ENCODE measurements at regions not wholly inside any gene's neighbourhood (a gene's known extent, or its start where the extent isn't known, plus 50 kb on each side); places are given as distances from the start of the nearest gene placed in this dataset.

DNA sequence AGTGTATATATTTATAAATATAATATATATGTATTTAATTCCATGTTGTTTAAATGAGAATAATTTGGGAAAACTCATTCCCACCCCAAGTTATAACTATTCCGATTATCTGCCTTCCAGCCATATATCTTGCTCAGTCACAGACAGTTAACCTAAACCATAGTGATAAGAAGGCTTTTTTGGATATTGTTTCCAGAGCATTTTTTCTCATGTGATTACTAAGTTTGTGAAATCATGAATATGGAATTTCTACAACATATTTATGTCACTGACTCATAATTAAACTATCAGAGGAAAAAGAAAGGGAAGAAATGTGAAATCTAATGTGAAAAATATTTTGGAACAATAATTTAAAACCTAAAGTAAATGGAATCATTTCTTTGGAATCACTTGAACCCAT is 1163.5 kb upstream of the PABPC4L start:
- no peak for DNase-seq (ENCODE audit: extremely low spot score)

DNA sequence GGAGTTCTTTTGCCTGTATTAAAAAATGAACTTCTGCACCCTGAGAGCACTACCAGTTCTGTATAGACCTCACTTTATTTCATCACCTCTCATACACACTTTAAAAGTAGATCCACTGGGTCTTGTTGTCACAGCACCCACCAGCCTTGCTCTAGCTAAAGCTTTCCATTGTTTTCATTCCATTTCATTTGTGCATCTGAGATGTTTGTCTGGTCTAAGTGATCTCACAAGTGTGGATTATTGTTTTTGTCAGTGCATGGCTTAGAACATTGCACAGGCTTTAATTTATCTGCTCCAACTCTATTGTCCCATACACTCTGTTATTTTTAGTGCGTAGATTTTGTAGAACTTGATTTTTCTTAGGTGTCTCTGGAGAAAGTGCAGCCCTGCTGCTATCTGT is 1157.5 kb upstream of the PABPC4L start:
- POLR2A ChIA-PET: no interaction called here
- no peak for DNase-seq (ENCODE audit: extremely low spot score)
- CTCF ChIA-PET: no interaction called here
- TF ChIP-seq NFRKB (IDR thresholded peaks at IDR 0.05) (no peak), SP1 (IDR thresholded peaks at IDR 0.05) (no peak), TARDBP (IDR thresholded peaks at IDR 0.05) (no peak), LEF1 (IDR thresholded peaks at IDR 0.05; ENCODE audit: borderline replicate concordance) (no peak), L3MBTL2 (conservative IDR thresholded peaks at IDR 0.05) (no peak), BHLHE40 (IDR thresholded peaks at IDR 0.05; ENCODE audit: borderline replicate concordance) (no peak), ARNT (IDR thresholded peaks at IDR 0.05) (no peak)
- TF ChIP-seq, protein P1, sequence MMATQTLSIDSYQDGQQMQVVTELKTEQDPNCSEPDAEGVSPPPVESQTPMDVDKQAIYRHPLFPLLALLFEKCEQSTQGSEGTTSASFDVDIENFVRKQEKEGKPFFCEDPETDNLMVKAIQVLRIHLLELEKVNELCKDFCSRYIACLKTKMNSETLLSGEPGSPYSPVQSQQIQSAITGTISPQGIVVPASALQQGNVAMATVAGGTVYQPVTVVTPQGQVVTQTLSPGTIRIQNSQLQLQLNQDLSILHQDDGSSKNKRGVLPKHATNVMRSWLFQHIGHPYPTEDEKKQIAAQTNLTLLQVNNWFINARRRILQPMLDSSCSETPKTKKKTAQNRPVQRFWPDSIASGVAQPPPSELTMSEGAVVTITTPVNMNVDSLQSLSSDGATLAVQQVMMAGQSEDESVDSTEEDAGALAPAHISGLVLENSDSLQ (IDR thresholded peaks at IDR 0.05): no peak

More for the DNA sequence above, 1163.5 kb upstream of the PABPC4L start:
- ChIA-PET CTCF (no interaction called here), POLR2A (no interaction called here)
- TF ChIP-seq TARDBP (IDR thresholded peaks at IDR 0.05) (no peak), SUZ12 (IDR thresholded peaks at IDR 0.05) (no peak), BHLHE40 (IDR thresholded peaks at IDR 0.05; ENCODE audit: borderline replicate concordance) (no peak), L3MBTL2 (conservative IDR thresholded peaks at IDR 0.05) (no peak), ZNF384 (IDR thresholded peaks at IDR 0.05) (no peak), FOXA1 (IDR thresholded peaks at IDR 0.05) (no peak), ELF4 (IDR thresholded peaks at IDR 0.05) (no peak), SP1 (IDR thresholded peaks at IDR 0.05) (no peak), ARNT (IDR thresholded peaks at IDR 0.05) (no peak), FOXM1 (IDR thresholded peaks at IDR 0.05; ENCODE audit: borderline replicate concordance) (no peak), FOXK2 (IDR thresholded peaks at IDR 0.05) (no peak), LEF1 (IDR thresholded peaks at IDR 0.05; ENCODE audit: borderline replicate concordance) (no peak), NFRKB (IDR thresholded peaks at IDR 0.05) (no peak), HDGF (IDR thresholded peaks at IDR 0.05; ENCODE audit: borderline replicate concordance) (no peak)
- TF ChIP-seq, protein P1 (IDR thresholded peaks at IDR 0.05): no peak

DNA sequence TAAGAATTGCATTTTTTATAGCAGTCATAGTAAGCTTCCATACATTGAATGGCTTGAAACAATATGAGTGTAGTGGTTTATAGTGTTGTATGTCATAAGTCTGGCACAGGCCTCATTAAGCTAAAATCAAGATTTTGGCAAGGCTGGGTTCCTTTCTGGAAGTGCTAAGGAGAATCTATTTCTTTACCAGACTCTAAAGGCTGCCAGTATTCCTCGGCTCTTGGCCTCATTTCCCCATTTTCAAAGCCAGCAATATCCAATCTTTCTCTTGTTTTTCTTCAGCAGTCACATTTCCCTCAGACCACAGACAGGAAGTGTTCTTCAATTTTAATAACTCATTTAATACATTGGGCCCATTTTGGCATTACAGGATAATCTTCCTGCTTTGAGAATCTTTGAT is 1155.5 kb upstream of the PABPC4L start:
- DNase-seq (ENCODE audit: extremely low spot score): no peak
- ChIA-PET POLR2A (no interaction called here), CTCF (no interaction called here)
- no peak for TF ChIP-seq BHLHE40 (IDR thresholded peaks at IDR 0.05; ENCODE audit: borderline replicate concordance)
- no peak for TF ChIP-seq ELF4 (IDR thresholded peaks at IDR 0.05)
- TF ChIP-seq ARNT (IDR thresholded peaks at IDR 0.05): no peak
- TF ChIP-seq CTBP1 (IDR thresholded peaks at IDR 0.05; ENCODE audit: borderline replicate concordance): no peak
- no peak for TF ChIP-seq FOXA1 (IDR thresholded peaks at IDR 0.05)
- TF ChIP-seq ZNF384 (IDR thresholded peaks at IDR 0.05): no peak
- TF ChIP-seq, protein P1 (IDR thresholded peaks at IDR 0.05): no peak
- no peak for TF ChIP-seq L3MBTL2 (conservative IDR thresholded peaks at IDR 0.05)
- TF ChIP-seq TARDBP (IDR thresholded peaks at IDR 0.05): no peak
- no peak for TF ChIP-seq SUZ12 (IDR thresholded peaks at IDR 0.05)
- no peak for TF ChIP-seq SP1 (IDR thresholded peaks at IDR 0.05)
- no peak for TF ChIP-seq FOXM1 (IDR thresholded peaks at IDR 0.05; ENCODE audit: borderline replicate concordance)
- no peak for TF ChIP-seq HDGF (IDR thresholded peaks at IDR 0.05; ENCODE audit: borderline replicate concordance)
- no peak for TF ChIP-seq LEF1 (IDR thresholded peaks at IDR 0.05; ENCODE audit: borderline replicate concordance)

DNA sequence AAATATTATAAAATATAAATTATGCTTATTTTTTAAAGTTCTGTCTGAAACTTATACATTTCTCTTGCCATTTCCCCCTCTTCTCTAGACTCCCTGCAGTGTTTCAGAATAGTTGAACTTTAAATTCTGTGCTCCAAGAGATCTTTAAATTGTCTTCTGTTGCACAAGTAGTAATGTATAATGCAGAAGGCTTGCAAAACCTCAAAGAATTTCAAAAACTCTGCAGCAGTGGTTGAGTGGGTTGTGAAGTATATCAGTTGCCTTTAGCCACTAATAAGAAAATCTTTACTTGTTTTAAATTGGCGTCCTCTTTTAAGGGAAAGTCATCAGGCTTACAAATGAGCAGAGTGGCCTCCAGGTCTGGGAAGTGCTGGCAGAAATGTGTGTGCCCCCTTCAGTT is 1153.3 kb upstream of the PABPC4L start:
- no peak for TF ChIP-seq L3MBTL2 (conservative IDR thresholded peaks at IDR 0.05)
- no peak for TF ChIP-seq FOXK2 (IDR thresholded peaks at IDR 0.05)
- no peak for TF ChIP-seq ARNT (IDR thresholded peaks at IDR 0.05)
- TF ChIP-seq BHLHE40 (IDR thresholded peaks at IDR 0.05; ENCODE audit: borderline replicate concordance): no peak
- TF ChIP-seq NFRKB (IDR thresholded peaks at IDR 0.05): no peak
- no peak for TF ChIP-seq TARDBP (IDR thresholded peaks at IDR 0.05)
- no peak for DNase-seq (ENCODE audit: extremely low spot score)
- ChIA-PET POLR2A (no interaction called here), CTCF (no interaction called here)

DNA sequence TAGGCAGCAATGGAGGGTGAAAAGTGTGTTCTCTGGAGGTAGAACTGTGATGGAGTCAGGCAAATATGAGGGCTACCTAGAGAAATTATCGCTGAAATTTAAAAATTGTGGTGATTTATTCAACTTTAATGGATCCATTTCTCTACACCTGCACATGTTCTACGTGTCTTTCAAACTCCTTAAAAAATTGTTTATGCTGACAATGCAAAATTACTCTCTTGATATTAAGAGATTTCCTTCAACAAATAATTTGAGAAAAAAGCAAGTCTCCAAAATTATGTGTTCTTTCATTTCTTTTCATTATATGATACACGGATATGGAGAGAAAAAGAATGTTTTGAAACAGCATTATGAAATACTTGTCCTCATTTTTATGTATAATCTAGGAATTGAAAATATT is 1151.4 kb upstream of the PABPC4L start:
- ChIA-PET POLR2A (no interaction called here), CTCF (no interaction called here)
- TF ChIP-seq, protein P1 (IDR thresholded peaks at IDR 0.05): no peak
- no peak for TF ChIP-seq TARDBP (IDR thresholded peaks at IDR 0.05)
- no peak for TF ChIP-seq FOXA1 (IDR thresholded peaks at IDR 0.05)
- no peak for TF ChIP-seq SP1 (IDR thresholded peaks at IDR 0.05)
- DNase-seq (ENCODE audit: extremely low spot score): no peak

DNA sequence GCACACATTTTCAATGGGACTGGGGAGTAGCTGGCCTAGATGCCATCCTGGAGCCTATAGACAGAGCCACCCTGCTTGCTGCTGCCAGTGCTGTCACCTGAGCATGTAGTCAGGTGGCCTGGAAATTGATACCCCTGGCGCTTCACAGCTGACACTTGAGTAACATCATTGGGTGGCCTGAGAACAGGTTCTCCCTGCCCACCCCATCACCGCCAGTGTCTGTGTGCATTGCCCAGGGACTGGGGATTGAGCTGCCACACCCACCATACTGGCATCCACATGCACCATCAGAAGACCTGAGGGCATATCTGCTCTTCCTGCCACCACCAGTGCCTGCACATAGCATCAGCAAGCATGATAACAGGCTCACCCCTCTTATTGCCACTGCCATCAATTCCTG is 1142.9 kb upstream of the PABPC4L start:
- ChIA-PET CTCF (no interaction called here), POLR2A (no interaction called here)
- no peak for DNase-seq (ENCODE audit: extremely low spot score)
- TF ChIP-seq FOXK2 (IDR thresholded peaks at IDR 0.05) (no peak), SUZ12 (IDR thresholded peaks at IDR 0.05) (no peak), L3MBTL2 (conservative IDR thresholded peaks at IDR 0.05) (no peak), ZNF384 (IDR thresholded peaks at IDR 0.05) (no peak), NFRKB (IDR thresholded peaks at IDR 0.05) (no peak), FOXM1 (IDR thresholded peaks at IDR 0.05; ENCODE audit: borderline replicate concordance) (no peak), BHLHE40 (IDR thresholded peaks at IDR 0.05; ENCODE audit: borderline replicate concordance) (no peak), HDGF (IDR thresholded peaks at IDR 0.05; ENCODE audit: borderline replicate concordance) (no peak), TARDBP (IDR thresholded peaks at IDR 0.05) (no peak), FOXA1 (IDR thresholded peaks at IDR 0.05) (no peak), SP1 (IDR thresholded peaks at IDR 0.05) (no peak), CTBP1 (IDR thresholded peaks at IDR 0.05; ENCODE audit: borderline replicate concordance) (no peak)
- TF ChIP-seq, protein P1 (IDR thresholded peaks at IDR 0.05): no peak
